DMS114 treated with DMSO at 0.1 percent for 48 hours (cell line): ENCODE measurements at regions not wholly inside any gene's neighbourhood (a gene's known extent, or its start where the extent isn't known, plus 50 kb on each side); places are given as distances from the start of the nearest gene placed in this dataset.
"Not testable (repeated sequence)": the region's sequence is repeated elsewhere in the genome, so short reads cannot be mapped to it uniquely, and the experiment has no call there.

ENCODE experiments used
- DNase-seq: peaks from one replicate; lab custom pipeline; 2025; ENCODE audit not compliant: unreplicated experiment; lab: John Stamatoyannopoulos, UW

DNA sequence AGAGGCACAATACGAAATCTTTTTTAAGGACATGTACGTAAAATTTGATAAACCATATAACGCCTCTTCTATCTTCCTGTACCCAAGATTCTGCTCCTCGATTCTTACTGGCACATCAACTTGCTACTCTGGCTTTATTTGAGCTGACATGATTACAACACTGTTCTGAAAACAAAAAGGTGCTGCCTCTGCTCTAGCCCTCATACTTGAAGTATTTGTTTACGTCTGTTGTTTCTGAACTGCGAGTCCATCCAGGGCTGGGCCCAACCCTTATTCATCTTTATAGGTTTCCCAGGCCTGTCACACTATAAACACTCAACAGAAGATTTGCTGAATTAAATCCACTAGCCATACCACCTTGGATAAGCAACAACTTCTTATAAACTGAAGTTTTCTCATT lies 96.2 kb upstream of the SVIL start:
- DNase-seq = no peak

DNA sequence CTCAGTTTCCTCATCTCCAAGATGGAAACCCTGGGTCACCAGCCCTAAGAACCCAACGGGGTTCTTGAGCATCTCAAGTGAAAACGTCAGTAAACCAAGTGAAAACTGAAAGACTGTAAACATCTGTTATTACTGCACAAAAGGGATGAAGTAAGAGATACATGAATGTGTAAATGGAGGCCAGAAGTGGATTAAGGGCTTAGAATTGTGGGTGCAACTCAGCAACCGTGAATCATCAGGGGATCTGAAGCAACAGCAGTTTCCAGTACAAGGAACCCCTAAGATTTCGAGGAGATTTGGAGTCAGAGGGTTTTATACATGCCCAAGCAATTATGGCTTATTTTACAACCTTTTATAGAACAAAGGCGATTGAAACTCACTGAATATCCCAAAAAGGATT lies 95.7 kb upstream of the SVIL start:
- DNase-seq = no peak

DNA sequence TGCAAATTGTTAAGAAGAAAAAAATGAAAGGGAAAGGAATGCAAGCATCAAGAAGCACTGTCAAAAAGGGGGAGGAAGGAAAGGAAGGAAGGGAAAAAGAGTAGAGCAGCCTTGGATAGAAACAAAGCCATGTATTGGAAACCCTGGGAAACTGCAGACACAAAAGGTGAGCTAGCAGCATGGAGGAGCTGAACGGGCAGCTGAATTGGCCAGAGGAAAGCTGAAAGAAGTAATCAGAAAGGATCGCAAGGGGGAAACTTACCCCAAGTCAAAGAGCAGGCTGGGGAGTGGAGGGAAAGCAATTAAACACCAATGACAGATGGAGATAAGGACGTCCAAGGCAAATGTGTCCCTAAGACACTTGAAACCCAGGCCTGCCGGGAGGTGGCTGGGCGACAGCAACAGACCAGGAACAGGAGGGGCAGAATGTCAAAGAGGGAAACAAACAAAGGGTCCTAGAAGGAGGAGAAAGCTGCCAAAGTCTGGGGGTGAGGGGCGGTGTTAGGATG lies 93.8 kb upstream of the SVIL start:
- DNase-seq = no peak

DNA sequence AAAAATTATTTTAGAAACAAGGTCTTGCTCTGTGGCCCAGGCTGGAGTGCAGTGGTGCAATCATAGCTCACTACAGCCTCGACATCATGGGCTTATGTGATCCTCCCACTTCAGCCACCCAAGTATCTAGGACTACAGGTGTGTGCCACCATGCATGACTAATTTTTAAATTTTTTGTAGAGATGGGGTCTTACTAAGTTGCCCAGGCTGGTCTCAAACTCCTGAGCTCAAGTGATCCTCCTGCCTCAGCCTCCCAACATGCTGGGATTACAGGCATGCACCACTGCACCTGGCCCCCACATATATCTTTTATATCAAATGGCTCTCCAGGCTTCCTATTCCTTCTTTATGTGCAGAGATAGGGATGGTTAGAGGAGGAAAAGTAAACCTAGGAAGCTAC lies 91.2 kb upstream of the SVIL start:
- DNase-seq = not testable (repeated sequence)

DNA sequence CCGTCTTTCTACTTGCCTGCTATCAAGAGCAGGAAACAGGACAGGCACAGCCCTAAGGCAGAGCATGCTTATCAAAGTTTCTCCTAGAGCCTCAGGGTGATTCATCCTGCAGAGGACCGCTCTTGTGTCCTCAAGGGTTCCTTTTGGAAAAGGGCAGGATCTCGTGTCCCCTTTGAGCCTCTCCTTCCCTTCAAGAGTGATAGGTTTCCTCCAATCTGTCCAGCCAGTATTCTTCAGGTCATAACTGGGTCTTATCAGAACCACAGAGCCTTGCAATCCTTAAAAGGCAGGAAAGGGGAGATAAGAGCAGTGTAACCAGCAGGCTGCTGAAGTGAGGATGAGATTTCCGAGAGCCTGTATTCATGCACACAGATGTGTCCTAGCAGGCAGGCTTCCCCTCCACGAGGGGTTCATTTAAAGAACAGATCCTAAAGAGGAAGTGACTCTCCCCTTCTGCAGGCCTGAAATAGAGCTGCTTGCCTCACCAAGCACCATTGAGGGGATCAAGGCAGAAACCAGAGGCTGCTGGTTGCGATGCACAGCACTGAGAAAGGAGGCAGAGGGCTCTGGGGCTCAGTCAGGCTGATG lies 90.5 kb upstream of the SVIL start:
- DNase-seq = no peak

DNA sequence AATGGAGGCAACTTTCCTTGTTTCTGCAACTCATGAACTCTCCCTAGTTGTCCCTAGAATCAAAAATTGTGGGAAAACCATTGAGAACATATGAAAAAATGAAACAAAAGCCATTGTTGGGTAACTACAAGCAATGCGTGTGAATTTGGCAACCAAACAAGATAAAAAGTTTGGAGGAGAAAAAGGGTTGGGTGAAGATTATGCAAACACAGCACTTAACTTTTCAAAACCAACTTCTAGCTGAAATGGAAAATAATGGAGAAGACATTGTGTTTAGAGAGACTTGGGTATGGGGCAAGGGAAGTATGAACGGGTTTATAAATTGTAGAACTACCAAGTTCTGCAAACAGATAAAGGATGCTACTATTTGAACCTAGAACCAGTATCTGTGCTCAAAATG lies 89.0 kb upstream of the SVIL start:
- DNase-seq = no peak

DNA sequence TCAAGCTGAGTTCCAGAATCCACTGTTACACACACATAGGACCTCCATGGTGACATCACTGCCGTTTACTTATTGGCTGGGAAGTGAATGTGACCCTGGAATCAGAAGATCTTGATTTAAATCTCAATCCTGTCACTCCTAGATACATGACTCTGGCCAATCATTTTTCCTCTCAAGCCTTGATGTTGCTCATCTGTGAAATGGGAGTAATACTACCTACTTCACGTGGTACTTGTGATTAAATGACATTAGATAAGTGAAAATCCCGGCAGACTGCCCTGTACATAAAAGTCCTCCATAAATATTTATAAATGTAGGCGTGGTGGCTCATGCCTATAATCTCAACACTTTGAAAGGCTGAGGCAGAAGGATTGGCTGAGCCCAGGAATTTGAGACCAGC lies 88.0 kb upstream of the SVIL start:
- DNase-seq = no peak

DNA sequence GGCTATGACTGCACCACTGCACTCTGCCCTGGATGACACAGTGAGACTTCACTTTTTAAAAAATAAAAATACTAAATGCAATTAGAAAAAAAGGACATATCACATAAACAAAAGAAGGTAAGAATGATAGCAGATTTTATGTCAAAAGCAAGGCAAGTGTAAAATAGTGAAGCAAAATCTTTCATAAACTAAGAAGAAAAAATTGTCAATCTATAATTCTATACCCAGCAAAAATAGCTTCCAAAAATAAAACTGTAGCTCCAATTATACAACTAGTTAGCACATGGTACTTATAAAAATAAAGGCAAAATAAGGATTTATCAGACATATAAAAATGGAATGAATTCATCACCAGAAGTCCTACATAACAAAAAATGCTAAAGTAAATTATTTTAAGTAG lies 85.4 kb upstream of the SVIL start:
- DNase-seq = no peak

DNA sequence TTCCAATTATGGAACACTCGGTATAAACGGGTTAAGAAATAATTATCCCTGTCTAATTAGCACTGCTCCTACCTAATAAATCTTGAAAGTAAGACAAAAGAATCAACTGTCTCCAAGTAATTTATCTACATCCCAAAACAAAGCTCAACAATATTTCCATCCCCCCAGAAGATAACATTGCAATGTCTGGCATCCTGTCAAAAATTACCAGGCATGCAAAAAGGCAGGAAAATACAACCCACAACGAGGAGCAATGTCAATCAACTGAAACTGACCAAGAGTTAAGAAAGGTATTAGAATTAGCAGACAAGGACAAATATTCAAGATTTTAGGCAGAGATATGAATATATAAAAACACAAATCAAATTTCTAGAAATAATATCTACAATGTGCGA lies 84.5 kb upstream of the SVIL start:
- DNase-seq = no peak

DNA sequence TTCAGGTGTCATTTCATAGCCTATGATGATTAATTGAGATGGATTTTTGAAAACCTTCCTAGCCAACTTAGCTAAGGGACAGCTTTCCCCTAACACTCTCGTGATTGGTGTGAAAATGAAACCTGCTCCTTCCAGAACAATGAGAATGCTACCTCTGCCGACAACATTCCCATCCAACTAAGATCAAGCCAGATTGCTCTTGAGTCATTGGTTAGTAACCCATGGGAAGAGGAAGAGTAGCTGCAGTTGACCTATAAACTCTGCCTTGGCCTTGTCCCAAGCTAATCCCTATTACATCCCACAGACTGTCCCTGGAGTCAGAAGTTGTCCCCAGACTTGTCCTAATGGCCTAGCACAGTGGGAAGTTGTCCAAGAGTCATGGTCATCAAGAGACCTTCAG lies 80.5 kb upstream of the SVIL start:
- no peak for DNase-seq

DNA sequence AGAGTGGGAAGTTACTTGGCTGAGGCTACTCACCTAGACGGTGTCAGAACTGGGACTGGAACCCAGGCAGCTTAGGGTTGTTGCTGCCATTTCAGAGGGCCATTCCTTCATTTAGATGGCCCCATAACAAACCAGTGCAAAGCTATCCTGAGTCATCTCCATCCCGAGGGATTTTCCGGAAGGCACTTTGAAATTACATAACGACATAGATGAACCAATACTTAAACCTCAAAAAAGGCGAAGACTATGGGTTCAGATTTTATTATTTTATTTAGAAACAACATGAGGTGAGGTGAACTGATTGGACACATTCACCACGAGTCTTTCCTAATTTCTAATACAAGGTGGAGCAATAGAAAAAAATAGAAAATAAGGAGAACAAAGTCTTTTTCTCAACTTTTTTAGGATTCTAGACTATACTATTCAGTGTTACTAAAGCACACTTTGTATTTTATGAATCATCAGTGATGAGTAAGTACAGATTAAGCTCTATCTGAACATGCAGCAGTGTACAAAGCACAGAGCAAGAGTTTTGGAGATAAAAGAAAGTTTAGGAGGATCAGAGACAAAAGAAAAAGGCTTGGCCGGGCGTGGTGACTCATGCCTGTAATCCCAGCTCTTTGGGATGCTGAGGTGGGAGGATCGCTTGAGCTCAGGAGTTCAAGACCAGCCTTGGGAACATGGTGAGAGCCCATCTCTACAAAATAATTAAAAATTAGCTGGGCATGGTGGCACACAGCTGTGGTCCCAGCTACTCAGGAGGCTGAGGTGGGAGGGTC lies 79.5 kb upstream of the SVIL start:
- DNase-seq = no peak

DNA sequence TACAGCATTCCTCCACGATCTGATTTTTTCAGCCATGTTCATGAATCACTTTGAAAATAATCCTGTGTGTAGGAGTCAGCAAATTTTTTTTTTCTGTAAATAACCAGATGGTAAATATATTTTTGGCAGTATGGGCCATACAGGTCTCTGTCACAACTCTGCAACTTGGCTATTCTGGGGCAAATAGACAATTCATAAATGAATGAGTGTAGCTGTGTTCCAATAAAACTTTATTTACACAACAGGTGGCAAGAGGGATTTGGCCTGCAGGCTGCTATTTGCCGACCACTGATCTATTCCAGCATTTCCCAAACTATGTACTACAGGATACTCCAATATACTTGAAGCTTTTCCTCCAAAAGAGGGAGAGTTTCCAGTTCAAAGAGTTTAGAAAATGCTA lies 78.7 kb upstream of the SVIL start:
- no peak for DNase-seq

DNA sequence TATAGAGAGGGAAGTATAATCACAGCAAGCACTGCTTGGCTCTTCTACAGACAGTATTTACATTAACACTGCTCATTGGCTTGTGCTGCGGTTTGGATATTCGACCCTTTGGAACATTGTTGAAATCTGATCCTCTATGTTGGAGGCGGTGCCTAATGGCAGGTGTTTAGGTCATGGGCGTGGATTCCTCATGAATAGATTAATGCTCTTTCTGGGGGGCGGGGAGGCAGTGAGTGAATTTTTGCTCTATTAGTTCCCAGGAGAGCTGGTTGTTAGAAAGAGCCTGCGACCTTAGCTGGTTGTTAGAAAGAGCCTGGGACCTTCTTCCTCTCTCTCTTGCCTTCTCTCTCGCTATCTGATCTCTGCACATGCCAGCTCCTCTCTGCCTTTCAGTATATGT lies 77.3 kb upstream of the SVIL start:
- DNase-seq = no peak

DNA sequence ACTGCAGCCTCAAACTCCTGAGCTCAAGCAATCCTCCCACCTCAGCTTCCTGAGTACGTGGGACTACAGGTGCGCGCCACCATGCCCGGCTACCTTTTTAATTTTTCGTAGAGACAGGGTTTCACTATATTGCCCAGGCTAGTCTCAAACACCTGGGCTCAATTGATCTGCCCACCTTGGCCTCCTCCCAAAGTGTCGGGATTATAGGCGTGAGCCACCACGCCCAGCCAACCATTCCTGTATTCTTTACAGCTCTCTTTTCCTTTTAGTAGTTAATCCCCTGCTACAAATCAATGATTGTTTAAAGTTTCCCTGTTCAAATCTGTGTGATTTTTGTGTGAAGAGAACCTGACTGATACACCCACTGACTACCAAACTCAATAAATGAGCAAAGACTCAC lies 75.4 kb upstream of the SVIL start:
- no peak for DNase-seq

DNA sequence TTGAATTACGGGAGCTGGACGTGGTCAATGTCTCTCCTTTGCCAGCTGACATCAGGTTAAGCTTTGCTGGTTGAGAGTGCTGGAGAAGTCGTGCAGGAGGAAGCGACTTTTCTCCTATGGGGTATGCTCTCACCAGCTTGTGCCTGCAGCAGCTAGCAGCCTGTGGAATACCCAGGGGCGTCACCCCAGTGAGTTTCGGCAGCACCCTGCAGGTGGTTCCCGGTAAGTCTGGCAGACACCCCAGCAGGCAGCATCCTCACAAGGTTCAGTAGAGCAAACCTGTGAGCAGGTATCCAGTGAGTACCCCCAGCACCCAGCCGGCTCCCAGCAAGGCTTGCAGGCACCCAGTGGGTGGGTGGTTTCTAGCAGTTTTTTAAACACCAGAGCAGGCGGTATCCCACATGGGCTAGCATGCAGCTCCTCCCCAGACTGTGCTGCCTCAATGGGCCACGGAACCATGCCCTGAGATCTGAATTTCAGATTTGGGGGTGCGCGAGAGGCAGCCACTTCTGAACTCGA lies 74.8 kb upstream of the SVIL start:
- DNase-seq = no peak

DNA sequence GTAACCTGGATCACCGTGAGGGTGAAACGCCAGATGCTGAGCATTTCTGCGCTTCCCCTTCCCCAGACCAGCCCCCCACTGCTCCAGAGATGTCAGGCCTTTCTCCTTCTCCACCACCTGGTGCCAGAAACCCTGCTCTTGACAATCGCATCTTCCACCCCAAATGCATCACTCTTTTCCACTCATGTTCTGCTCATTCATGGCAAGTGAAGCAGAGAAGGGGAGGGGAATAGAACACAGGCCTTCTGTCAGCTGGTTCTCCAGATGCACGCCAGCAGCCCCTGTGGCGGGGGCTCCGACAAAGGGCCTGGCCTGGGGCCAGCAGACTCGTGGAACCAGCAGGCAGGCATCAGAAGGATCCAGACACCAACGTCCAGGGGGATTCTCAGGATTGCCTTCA lies 68.5 kb upstream of the SVIL start:
- DNase-seq = no peak

DNA sequence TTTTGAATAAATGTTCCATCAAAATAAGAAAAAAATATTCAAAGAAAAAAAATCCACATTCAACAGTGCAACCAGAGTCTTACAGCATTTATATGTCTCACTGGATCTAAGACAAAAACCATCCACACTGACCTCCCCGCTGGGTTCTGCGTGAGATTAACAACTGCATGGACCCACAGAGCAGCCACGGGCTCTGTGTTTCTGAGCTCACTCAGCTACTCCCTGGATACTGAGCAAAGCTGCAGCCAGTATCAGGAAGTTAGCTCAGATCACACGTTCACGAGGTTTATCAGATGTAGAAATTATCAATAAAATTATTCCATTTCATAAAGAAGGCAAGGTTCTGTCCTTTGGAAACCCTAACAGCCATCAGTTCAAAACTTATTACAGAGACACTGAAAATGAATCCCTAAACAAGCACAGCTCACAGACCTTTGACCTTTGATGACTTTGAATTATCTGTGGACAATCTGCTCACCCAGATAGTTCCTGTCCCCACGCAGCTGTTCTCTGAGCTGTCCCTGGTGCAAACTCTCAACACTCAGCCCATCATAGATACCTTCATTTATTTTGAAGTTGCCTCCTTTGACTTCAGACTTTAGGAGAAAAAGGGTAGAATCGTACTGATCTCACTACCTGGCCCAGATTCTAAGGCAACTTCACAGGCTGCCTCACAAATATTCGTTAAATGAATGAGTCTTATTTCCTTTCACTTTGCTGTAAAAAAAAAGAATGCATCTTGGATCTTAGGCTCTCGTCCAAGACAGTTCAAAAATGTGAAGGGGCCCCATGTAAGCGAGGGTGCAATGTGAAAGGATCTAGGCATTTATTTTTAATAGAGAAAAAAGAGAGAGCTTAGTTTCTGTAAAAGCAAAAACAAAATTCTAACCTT lies 67.7 kb upstream of the SVIL start:
- DNase-seq = no peak

DNA sequence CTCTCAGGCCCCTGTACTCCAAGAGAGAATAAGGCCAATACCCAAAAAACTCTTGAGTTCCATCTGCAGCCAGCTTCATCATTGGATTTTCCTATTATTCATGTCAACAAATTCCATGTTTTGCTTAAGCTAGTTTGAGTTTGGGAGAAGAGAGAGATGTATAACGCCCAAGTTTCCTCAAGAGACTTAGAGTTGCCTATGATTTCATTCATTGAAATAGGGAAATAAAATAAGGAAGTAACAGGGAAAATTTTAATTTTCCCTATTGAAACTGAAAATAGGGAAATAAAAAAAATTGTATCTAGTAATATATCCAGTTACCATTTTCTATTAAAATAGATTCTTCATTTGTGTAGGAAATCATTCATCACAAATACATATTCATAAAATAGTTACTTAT lies 66.5 kb upstream of the SVIL start:
- DNase-seq = no peak

DNA sequence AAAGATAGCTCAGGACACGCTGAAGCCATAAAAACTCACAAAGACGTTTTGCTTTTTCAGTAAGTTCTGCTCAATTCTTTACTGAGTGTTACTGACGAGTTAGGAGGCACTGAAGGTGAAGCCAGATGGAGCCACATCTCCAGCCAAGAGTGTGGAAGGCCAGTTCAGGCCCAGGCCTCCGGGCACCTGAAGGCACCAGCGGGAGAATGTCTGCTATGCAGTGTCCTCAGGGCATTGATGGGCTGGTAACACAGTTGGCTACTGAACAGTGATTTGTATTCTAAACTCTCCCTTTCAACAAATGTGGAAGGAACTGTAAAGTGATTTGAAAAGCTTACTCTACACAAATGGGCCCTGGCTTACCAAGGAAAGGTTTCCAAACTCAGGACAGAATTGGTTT lies 64.8 kb upstream of the SVIL start:
- DNase-seq = no peak

DNA sequence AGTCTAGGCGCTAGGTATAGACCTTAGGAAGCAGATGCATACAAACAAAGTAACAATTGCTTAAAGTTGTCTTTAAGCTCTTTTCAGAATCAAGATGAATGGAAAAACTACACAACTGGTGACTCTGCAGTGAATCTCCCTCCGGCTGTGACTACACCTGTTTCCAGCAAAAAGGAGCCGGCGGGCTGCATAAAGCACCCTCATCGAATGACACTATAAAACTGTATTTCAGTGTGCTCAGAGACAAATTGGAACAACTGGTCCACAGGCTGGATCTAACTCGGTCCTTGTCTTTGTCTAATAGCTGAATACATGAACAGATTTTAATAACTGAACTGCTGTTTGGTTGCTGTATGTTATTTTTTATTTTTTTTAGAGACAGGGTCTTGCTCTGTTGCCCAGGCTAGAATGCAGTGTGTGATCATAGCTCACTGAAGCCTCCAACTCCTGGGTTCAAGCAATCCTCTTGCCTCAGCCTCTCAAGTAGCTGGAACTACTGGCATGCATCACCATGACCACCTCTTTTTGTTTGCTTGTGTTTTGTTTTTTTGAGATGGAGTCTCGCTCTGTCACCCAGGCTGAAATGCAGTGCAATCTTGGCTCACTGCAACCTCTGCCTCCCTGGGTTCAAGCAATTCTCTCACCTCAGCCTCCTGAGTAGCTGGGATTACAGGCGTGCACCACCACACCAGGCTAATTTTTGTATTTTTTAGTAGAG lies 64.2 kb upstream of the SVIL start:
- DNase-seq = no peak

DNA sequence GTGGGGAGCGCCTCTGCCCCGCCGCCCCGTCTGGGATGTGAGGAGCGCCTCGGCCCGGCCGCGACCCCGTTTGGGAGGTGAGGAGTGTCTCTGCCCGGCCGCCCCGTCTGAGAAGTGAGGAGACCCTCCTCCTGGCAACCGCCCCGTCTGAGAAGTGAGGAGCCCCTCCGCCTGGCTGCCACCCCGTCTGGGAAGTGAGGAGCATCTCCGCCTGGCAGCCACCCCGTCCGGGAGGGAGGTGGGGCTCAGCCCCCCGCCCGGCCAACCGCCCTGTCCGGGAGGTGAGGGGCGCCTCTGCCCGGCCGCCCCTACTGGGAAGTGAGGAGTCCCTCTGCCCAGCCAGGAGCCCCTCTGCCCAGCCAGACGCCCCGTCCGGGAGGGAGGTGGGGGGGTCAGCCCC lies 61.8 kb upstream of the SVIL start:
- DNase-seq = not testable (repeated sequence)
